Karpas-422 (cell line): ENCODE measurements at regions not wholly inside any gene's neighbourhood (a gene's known extent, or its start where the extent isn't known, plus 50 kb on each side); places are given as distances from the start of the nearest gene placed in this dataset.

Source experiments
- DNase-seq: peaks from one replicate; pipeline ENCODE4 v3.0.0-alpha.2; 2015
- H2AFZ ChIP-seq: fragments of 200-600 bp; sonication (generic); 2 replicates; pipeline ENCODE4 v1.6.1; 2014; ENCODE audit warnings: antibody characterized with exemption, low read length, mixed read lengths
- H3K27ac ChIP-seq: fragments of 200-600 bp; sonication (generic); 2 replicates; pipeline ENCODE4 v1.5.1; 2014; ENCODE audit warnings: mild to moderate bottlenecking, low read length, moderate library complexity
- H3K27me3 ChIP-seq: fragments of 200-600 bp; sonication (generic); 2 replicates; pipeline ENCODE4 v1.6.1; 2014; ENCODE audit warnings: low read length, mixed read lengths
- H3K36me3 ChIP-seq: fragments of 200-600 bp; sonication (generic); 2 replicates; pipeline ENCODE4 v1.6.1; 2014; ENCODE audit warnings: low read length, mixed read lengths; ENCODE audit not compliant: insufficient read depth
- H3K4me1 ChIP-seq: fragments of 200-600 bp; sonication (generic); 2 replicates; pipeline ENCODE4 v1.6.1; 2014; ENCODE audit warnings: mild to moderate bottlenecking, low read length, mixed read lengths
- H3K4me2 ChIP-seq: fragments of 200-600 bp; sonication (generic); 2 replicates; pipeline ENCODE4 v1.6.1; 2014; ENCODE audit warnings: low read length, low read depth, mild to moderate bottlenecking; ENCODE audit not compliant: poor library complexity, severe bottlenecking
- H3K4me3 ChIP-seq: fragments of 200-600 bp; sonication (generic); 2 replicates; pipeline ENCODE4 v1.5.1; 2014; ENCODE audit warnings: mild to moderate bottlenecking, antibody characterized with exemption, low read length, mixed read lengths
- H3K79me2 ChIP-seq: fragments of 200-600 bp; sonication (generic); 2 replicates; pipeline ENCODE4 v1.6.1; 2014; ENCODE audit warnings: mild to moderate bottlenecking, low read length, mixed read lengths
- H3K9ac ChIP-seq: fragments of 200-600 bp; sonication (generic); 2 replicates; pipeline ENCODE4 v1.6.0; 2014; ENCODE audit warnings: low read length
- H3K9me2 ChIP-seq: fragments of 200-600 bp; sonication (generic), shearing (Covaris generic); replicated peaks from 2 replicates; pipeline ENCODE4 v1.6.0; 2014; ENCODE audit warnings: mild to moderate bottlenecking, low read length, moderate library complexity; ENCODE audit not compliant: insufficient read depth
- H3K9me3 ChIP-seq: fragments of 300-700, 200-600 bp; sonication (generic); 2 replicates; pipeline ENCODE4 v1.6.1; 2014; ENCODE audit warnings: low read length, mixed read lengths
- H4K20me1 ChIP-seq: fragments of 200-600 bp; sonication (generic); 2 replicates; pipeline ENCODE4 v1.6.1; 2014; ENCODE audit warnings: mild to moderate bottlenecking, antibody characterized with exemption, low read length, low read depth; ENCODE audit not compliant: insufficient read depth

DNA sequence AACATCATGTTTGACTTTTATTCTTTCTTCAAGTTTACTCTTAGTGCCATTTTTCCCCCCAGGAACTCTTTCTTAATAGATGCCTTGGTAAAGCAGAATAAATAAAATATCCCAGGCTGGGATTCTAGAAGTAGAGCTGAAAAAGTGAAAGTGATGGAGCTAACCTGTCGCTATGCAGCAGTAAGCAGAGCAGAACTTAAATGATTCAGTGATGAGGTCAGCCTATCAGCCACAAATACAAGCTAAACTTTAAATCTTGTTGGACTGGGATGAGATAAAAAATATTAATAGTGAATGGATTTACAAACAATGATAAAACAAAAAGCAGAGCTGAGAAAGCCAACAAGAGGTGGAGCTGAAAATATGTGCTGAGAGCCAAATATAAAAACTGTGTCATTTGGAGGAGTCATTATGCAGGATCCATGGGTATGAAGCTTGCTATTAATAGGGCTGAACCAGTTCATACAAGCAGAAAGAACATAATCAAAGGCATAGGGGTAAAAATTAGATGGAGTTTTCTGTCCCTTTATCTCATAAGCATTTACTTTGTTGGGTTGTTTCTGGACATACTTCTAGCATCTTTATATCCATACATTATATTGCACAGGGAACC is 877.8 kb downstream of the EPHA7 start:
- H3K27ac ChIP-seq, result no peak overlapping the region

GRCh38 chr6:92538926-92539325 is 880.4 kb downstream of the EPHA7 start:
- no peak overlapping the region for H3K4me3 ChIP-seq
- H3K9ac ChIP-seq, result no peak overlapping the region

More for the DNA sequence above, 877.8 kb downstream of the EPHA7 start:
- no peaks in the 10 kb centered on the region for H3K36me3 ChIP-seq
- no peaks in the 10 kb centered on the region for H3K79me2 ChIP-seq
- no peak for DNase-seq
- H3K9ac ChIP-seq, result no peak overlapping the region
- H3K27me3 ChIP-seq, result no peaks in the 10 kb centered on the region
- no peaks in the 10 kb centered on the region for H3K4me1 ChIP-seq
- no peaks in the 10 kb centered on the region for H3K9me2 ChIP-seq
- H3K4me3 ChIP-seq, result no peak overlapping the region
- peaks cover 6% of the 10 kb centered on the region for H3K9me3 ChIP-seq
- no peaks in the 10 kb centered on the region for H4K20me1 ChIP-seq
- no peak overlapping the region for H2AFZ ChIP-seq
- H3K4me2 ChIP-seq, result no peak overlapping the region

GRCh38 chr6:92538275-92538674 is 881.1 kb downstream of the EPHA7 start:
- Histone ChIP-seq H3K9me3 (peaks cover 10% of the 10 kb centered on the region), H3K9me2 (no peaks in the 10 kb centered on the region), H3K9ac (no peak overlapping the region), H3K4me2 (no peak overlapping the region), H3K79me2 (no peaks in the 10 kb centered on the region), H2AFZ (no peak overlapping the region), H3K36me3 (no peaks in the 10 kb centered on the region), H3K4me1 (no peaks in the 10 kb centered on the region), H4K20me1 (no peaks in the 10 kb centered on the region), H3K27ac (no peak overlapping the region), H3K27me3 (no peaks in the 10 kb centered on the region), H3K4me3 (no peak overlapping the region)
- DNase-seq, result no peak

More at GRCh38 chr6:92538926-92539325, 880.4 kb downstream of the EPHA7 start:
- Histone ChIP-seq H3K4me1 (no peaks in the 10 kb centered on the region), H2AFZ (no peak overlapping the region), H3K9me3 (peaks cover 10% of the 10 kb centered on the region), H3K27ac (no peak overlapping the region), H3K9me2 (no peaks in the 10 kb centered on the region), H3K36me3 (no peaks in the 10 kb centered on the region), H3K27me3 (no peaks in the 10 kb centered on the region), H4K20me1 (no peaks in the 10 kb centered on the region), H3K4me2 (no peak overlapping the region), H3K79me2 (no peaks in the 10 kb centered on the region)
- DNase-seq, result no peak

GRCh38 chr6:92534109-92534508 is 885.2 kb downstream of the EPHA7 start:
- Histone ChIP-seq H3K4me3 (no peak overlapping the region), H3K9me2 (no peaks in the 10 kb centered on the region), H3K4me1 (no peaks in the 10 kb centered on the region), H4K20me1 (no peaks in the 10 kb centered on the region), H3K9ac (no peak overlapping the region), H3K79me2 (no peaks in the 10 kb centered on the region), H3K4me2 (no peak overlapping the region), H3K36me3 (no peaks in the 10 kb centered on the region), H2AFZ (no peak overlapping the region), H3K9me3 (peaks cover 20% of the 10 kb centered on the region), H3K27me3 (no peaks in the 10 kb centered on the region), H3K27ac (no peak overlapping the region)
- no peak for DNase-seq

- no peaks in the 10 kb centered on the region for H3K9me2 ChIP-seq
- DNase-seq, result no peak
- H2AFZ ChIP-seq, result no peak overlapping the region
- no peak overlapping the region for H3K27ac ChIP-seq
- H3K4me2 ChIP-seq, result no peak overlapping the region
- H3K4me1 ChIP-seq, result no peaks in the 10 kb centered on the region
- no peaks in the 10 kb centered on the region for H4K20me1 ChIP-seq
- H3K9me3 ChIP-seq, result peaks cover 31% of the 10 kb centered on the region
- H3K9ac ChIP-seq, result no peak overlapping the region
- H3K27me3 ChIP-seq, result no peaks in the 10 kb centered on the region
- H3K79me2 ChIP-seq, result no peaks in the 10 kb centered on the region
- no peaks in the 10 kb centered on the region for H3K36me3 ChIP-seq
- H3K4me3 ChIP-seq, result no peak overlapping the region
Measured at GRCh38 chr6:92522589-92522988, 896.8 kb downstream of the EPHA7 start.

DNA sequence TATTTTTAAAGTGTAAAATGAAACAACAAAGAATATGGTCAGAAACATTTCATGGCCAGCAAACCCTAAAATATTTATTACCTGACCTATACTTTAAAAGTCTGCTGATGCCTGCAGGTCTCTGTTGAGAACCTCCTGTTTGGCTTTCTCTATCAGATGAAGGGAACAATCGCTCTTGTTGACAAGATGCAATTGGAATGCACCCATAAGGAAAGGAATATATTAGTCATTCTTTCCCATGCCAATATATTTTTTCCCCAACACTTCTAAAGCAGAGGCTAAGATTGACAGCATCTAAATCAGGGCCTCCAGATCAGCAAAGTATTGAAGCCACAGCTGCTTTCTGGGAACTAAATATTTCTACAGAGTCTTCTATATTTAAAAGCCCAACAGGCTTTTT is 897.8 kb downstream of the EPHA7 start:
- no peaks in the 10 kb centered on the region for H3K79me2 ChIP-seq
- H3K4me2 ChIP-seq, result no peak overlapping the region
- peaks cover 30% of the 10 kb centered on the region for H3K9me3 ChIP-seq
- H2AFZ ChIP-seq, result no peak overlapping the region
- H3K4me3 ChIP-seq, result no peak overlapping the region
- no peaks in the 10 kb centered on the region for H3K36me3 ChIP-seq
- no peak overlapping the region for H3K9ac ChIP-seq
- H3K27ac ChIP-seq, result no peak overlapping the region
- H3K9me2 ChIP-seq, result no peaks in the 10 kb centered on the region
- no peaks in the 10 kb centered on the region for H3K4me1 ChIP-seq
- DNase-seq, result no peak
- H4K20me1 ChIP-seq, result no peaks in the 10 kb centered on the region
- H3K27me3 ChIP-seq, result no peaks in the 10 kb centered on the region

DNA sequence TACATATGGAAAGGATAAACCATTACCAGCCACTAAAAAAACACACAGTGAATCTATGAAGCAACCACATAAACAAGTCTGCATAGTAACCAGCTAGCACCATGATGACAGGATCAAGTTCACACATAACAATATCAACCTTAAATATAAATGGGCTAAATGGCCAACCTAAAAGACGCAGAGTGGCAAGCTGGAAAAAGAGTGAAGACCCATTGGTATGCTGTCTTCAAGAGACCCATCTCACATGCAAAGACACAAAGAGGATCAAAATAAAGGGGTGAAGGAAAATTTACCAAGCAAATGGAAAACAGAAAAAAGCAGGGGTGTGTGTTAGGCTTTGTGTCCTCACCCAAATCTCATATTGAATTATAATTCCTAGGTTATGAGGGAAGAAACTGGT is 909.2 kb downstream of the EPHA7 start:
- Histone ChIP-seq H3K4me2 (no peak overlapping the region), H3K4me3 (no peak overlapping the region), H3K4me1 (no peaks in the 10 kb centered on the region), H3K36me3 (no peaks in the 10 kb centered on the region; the same call in 1 of the 2 replicates), H3K79me2 (no peaks in the 10 kb centered on the region), H3K9ac (no peak overlapping the region), H3K27me3 (no peaks in the 10 kb centered on the region), H3K9me3 (peaks cover 22% of the 10 kb centered on the region), H4K20me1 (no peaks in the 10 kb centered on the region), H2AFZ (no peak overlapping the region), H3K27ac (no peak overlapping the region), H3K9me2 (no peaks in the 10 kb centered on the region)
- no peak for DNase-seq

DNA sequence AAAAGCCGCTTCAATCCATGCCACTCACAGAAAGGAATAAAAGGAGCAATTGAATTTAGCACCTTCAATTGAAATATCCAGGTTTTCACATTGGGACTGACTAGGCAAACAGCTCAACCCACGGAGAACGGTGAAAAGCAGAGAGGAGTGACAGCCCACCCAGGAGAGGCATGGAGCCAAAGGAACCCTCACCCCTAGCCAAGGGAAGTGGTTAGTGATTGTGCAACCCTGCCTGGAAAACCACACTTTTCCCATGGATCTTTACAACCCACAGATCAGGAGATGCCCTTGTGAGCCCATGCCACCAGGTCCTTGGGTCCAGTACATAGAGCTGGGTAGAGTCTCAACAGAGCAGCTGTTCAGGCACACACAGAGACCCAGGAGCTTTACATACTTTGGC is 911.8 kb downstream of the EPHA7 start:
- no peak overlapping the region for H3K27ac ChIP-seq
- no peak overlapping the region for H3K9ac ChIP-seq
- H3K9me3 ChIP-seq, result peaks cover 23% of the 10 kb centered on the region
- H3K4me3 ChIP-seq, result no peak overlapping the region
- H2AFZ ChIP-seq, result no peak overlapping the region
- no peak overlapping the region for H3K4me2 ChIP-seq
- no peak for DNase-seq
- H3K79me2 ChIP-seq, result no peaks in the 10 kb centered on the region
- no peaks in the 10 kb centered on the region for H4K20me1 ChIP-seq
- no peaks in the 10 kb centered on the region; the same call in 1 of the 2 replicates for H3K36me3 ChIP-seq
- H3K4me1 ChIP-seq, result no peaks in the 10 kb centered on the region
- no peaks in the 10 kb centered on the region for H3K27me3 ChIP-seq
- H3K9me2 ChIP-seq, result no peaks in the 10 kb centered on the region
